Heart left ventricle (tissue), 13 donors: ENCODE measurements at regions not wholly inside any gene's neighbourhood (a gene's known extent, or its start where the extent isn't known, plus 50 kb on each side); places are given as distances from the start of the nearest gene placed in this dataset.

ENCODE experiments used
- POLR2A ChIP-seq, 2 donors: fragments of 450-650 bp; IDR thresholded peaks; one replicate each; pipeline ENCODE4 v1.6.1; 2017; ENCODE audit warnings: antibody characterized with exemption in 2 of 2, mild to moderate bottlenecking in 2 of 2, moderate library complexity in 2 of 2
- TF ChIP-seq, protein P1 (sequence below), 12 donors: fragments of 200-600 bp; sonication (generic) in 4 of 12; IDR thresholded peaks; one replicate each; pipeline versions ENCODE4 v1.5.0 to v1.8.0; 2018 to 2022; ENCODE audit warnings: antibody characterized with exemption in 12 of 12, mild to moderate bottlenecking in 5 of 12
- donor health status: ischemic (EF 13 %, LVEDD 7.1; RV severe dilation, severe dysfunction).
- donor health status: DM: no; HTN: yes; CAD: no.
- donor health status: DM: no; HTN: no; CAD: no.
- donor health status: ischemic (EF 25% LVEDD 6.9; RV normal size, moderate dysfunction).
- donor health status: ischemic (EF 25% LVEDD 5.7; RV mildly dilated, moderate dysfunction).
- donor health status: ischemic (EF 35%, LVEDD 5.7; RV mildly dilated, moderate dysfunction).
- donor health status: nonischemic (EF 11% LVEDD 7.7; RV severe dilation, severe dysfunction).
- donor health status: DM: yes; HTN: yes; CAD: no.
- donor health status: PGD.
- donor health status: ischemic (EF 29% LVEDD 5.4; RV normal size, mild dysfunction).
- donor health status: nonischemic (EF 23%, LVEDD 6.1; RV moderate dilation, normal function).

DNA sequence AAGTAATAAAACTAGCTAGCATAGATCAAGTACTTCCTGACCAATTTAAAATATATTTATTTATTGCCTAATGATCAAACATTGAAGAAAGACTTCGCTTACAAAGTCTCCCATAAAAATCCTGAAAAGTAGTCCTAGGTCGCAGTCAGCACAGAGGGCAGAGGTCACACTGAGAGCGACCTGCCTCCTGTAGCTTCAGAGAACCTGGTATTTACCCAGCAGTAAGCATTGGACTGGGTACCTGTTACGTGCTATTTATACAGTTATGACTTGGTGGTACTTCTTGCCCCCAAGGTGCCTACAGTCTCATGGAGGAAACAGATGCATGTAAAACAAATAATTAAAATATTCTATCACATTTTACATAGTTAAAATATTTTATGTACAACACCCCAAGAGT, 274.1 kb upstream of the G2E3 start:
- TF ChIP-seq POLR2A (IDR thresholded peaks at IDR 0.05) = no peak
- TF ChIP-seq, protein P1, sequence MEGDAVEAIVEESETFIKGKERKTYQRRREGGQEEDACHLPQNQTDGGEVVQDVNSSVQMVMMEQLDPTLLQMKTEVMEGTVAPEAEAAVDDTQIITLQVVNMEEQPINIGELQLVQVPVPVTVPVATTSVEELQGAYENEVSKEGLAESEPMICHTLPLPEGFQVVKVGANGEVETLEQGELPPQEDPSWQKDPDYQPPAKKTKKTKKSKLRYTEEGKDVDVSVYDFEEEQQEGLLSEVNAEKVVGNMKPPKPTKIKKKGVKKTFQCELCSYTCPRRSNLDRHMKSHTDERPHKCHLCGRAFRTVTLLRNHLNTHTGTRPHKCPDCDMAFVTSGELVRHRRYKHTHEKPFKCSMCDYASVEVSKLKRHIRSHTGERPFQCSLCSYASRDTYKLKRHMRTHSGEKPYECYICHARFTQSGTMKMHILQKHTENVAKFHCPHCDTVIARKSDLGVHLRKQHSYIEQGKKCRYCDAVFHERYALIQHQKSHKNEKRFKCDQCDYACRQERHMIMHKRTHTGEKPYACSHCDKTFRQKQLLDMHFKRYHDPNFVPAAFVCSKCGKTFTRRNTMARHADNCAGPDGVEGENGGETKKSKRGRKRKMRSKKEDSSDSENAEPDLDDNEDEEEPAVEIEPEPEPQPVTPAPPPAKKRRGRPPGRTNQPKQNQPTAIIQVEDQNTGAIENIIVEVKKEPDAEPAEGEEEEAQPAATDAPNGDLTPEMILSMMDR (IDR thresholded peaks at IDR 0.05) = no peak
